ENCODE measurements at regions not wholly inside any gene's neighbourhood (a gene's known extent, or its start where the extent isn't known, plus 50 kb on each side); places are given as distances from the start of the nearest gene placed in this dataset.

GRCh38 chr21:39105836-39106235, 77.4 kb downstream of the PSMG1 start:
- no peak for TF ChIP-seq RAD21 (IDR thresholded peaks at IDR 0.05)
- TF ChIP-seq CTCF (IDR thresholded peaks at IDR 0.05; ENCODE audit: low read depth, low read length, missing input control): no peak
- TF ChIP-seq TAF1 (conservative IDR thresholded peaks at IDR 0.05): no peak
- no peak for TF ChIP-seq ZBTB33 (IDR thresholded peaks at IDR 0.05)
- TF ChIP-seq EGR1 (IDR thresholded peaks at IDR 0.05; ENCODE audit: low read depth in 2 of 2): no peak
